GM12892 (cell line): ENCODE measurements at regions not wholly inside any gene's neighbourhood (a gene's known extent, or its start where the extent isn't known, plus 50 kb on each side); places are given as distances from the start of the nearest gene placed in this dataset.

Source experiments
- POLR2A ChIP-seq: IDR thresholded peaks from 2 replicates; pipeline ENCODE4 v1.6.1; 2011; ENCODE audit warnings: low read depth, low read length, control low read depth
- POLR2AphosphoS5 ChIP-seq: IDR thresholded peaks from 2 replicates; pipeline ENCODE4 v1.6.1; 2011; ENCODE audit warnings: low read depth, low read length, control low read depth
- TAF1 ChIP-seq: IDR thresholded peaks from 2 replicates; pipeline ENCODE4 v1.6.1; 2011; ENCODE audit warnings: low read depth, mild to moderate bottlenecking, control low read depth, low read length, borderline replicate concordance

DNA sequence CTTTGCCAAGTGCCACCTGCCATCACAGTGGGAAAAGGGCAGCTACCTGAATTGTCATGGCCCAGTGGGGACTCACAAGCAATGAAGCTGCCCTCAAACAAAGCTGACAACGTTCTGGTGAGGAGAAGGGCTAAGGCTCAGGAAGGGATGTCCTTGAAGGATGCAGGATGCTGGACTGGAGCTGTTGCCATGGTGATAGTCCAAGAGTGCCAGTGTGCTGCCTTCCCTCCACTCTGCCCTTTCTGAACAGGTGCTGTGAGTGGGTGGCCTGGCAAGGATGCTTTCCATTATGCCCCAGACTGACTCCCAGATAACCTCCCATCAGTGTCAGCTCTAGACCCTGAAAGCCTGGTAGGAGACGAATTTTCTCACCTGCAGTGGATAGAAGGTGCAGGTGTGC lies 137.8 kb upstream of the GYPC start:
- TF ChIP-seq POLR2A (no peak), POLR2AphosphoS5 (no peak), TAF1 (no peak)
